Right lobe of liver (tissue), 4 donors: ENCODE measurements at regions not wholly inside any gene's neighbourhood (a gene's known extent, or its start where the extent isn't known, plus 50 kb on each side); places are given as distances from the start of the nearest gene placed in this dataset.

Source experiments
- CTCF ChIP-seq, 4 donors: fragments of 200-600 bp in 3 of 4; fragments of 450-650 bp in 1 of 4; IDR thresholded peaks; one replicate each; pipeline versions ENCODE4 v1.5.1 to v1.8.0; 2016 to 2022; ENCODE audit warnings: antibody characterized with exemption in 4 of 4, mild to moderate bottlenecking in 2 of 4
- POLR2A ChIP-seq: fragments of 450-650 bp; IDR thresholded peaks from one replicate; pipeline ENCODE4 v1.6.1; 2017; ENCODE audit warnings: antibody characterized with exemption, mild to moderate bottlenecking
- donor health status: DM: no; HTN: no; CAD: no.
- donor health status: DM: no; HTN: no; CAD: no.
- donor health status: DM: no; HTN: yes; CAD: no.

GRCh38 chr3:193754719-193755118 is 161.7 kb downstream of the OPA1 start:
- TF ChIP-seq CTCF (IDR thresholded peaks at IDR 0.05) (no peak), POLR2A (no peak)
